Suprapubic skin (tissue), 4 donors: ENCODE measurements at regions not wholly inside any gene's neighbourhood (a gene's known extent, or its start where the extent isn't known, plus 50 kb on each side); places are given as distances from the start of the nearest gene placed in this dataset.

ENCODE experiments used
- DNase-seq, 2 donors: peaks; one replicate each; pipeline ENCODE4 v3.0.0-alpha.2; 2019; ENCODE audit warnings: low spot score in 2 of 2
- H3K27ac ChIP-seq: fragments of 200-600 bp; sonication (generic); one replicate; pipeline ENCODE4 v1.5.1; 2019
- H3K27me3 ChIP-seq: fragments of 200-600 bp; sonication (generic); one replicate; pipeline ENCODE4 v1.5.1; 2019
- H3K36me3 ChIP-seq: fragments of 200-600 bp; sonication (generic); one replicate; pipeline ENCODE4 v1.5.1; 2019
- H3K4me1 ChIP-seq: fragments of 200-600 bp; sonication (generic); one replicate; pipeline ENCODE4 v1.5.1; 2019
- H3K4me3 ChIP-seq: fragments of 200-600 bp; sonication (generic); one replicate; pipeline ENCODE4 v1.5.1; 2019; ENCODE audit warnings: mild to moderate bottlenecking
- H3K9me3 ChIP-seq: fragments of 200-600 bp; sonication (generic); one replicate; pipeline ENCODE4 v1.5.1; 2019
- EP300 ChIP-seq: sonication (generic); formaldehyde crosslinking; IDR thresholded peaks from one replicate; pipeline ENCODE4 v1.6.1; 2017; ENCODE audit warnings: antibody characterized with exemption
- POLR2A ChIP-seq, 2 donors: fragments of 450-650 bp; IDR thresholded peaks; one replicate each; pipeline ENCODE4 v1.6.1; 2017; ENCODE audit warnings: antibody characterized with exemption in 2 of 2, mild to moderate bottlenecking in 2 of 2, moderate library complexity in 2 of 2
- POLR2AphosphoS5 ChIP-seq, 3 donors: sonication (generic); formaldehyde crosslinking; IDR thresholded peaks; one replicate each; pipeline ENCODE4 v1.6.1; 2017; ENCODE audit warnings: antibody characterized with exemption in 3 of 3
- WGBS: methylation state at CpG from one replicate; pipeline ENCODE4 v1.1.5; 2018; 5-methylcytosine and 5-hydroxymethylcytosine counted together
- TF ChIP-seq, protein P1 (sequence below), 2 donors: fragments of 200-600 bp in 1 of 2; fragments of 450-650 bp in 1 of 2; sonication (generic) in 1 of 2; IDR thresholded peaks; one replicate each; pipeline ENCODE4 v1.5.1; 2016 to 2019; ENCODE audit warnings: antibody characterized with exemption in 2 of 2, mild to moderate bottlenecking in 1 of 2, moderate library complexity in 1 of 2

DNA sequence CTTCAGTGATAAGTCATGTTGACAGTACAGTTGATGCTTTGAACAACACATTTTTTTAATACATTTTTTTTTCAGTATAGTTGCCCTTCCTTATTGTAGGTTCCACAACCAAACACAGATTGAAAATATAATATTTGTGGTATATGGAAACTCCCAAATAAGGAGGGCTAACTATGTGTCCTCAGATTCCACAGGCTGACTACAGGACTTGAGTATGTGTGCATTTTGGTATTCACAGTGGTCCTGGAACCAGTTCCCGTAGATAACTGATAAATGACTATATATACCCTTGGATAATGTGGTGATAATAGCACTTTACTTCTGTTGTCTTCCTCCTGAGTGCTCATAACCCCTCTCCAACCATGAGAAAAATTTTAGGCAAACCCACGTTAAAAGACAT, 111.6 kb upstream of the NUDT6 start:
- Histone ChIP-seq H3K36me3 (no peaks in the 10 kb centered on the region), H3K27me3 (no peaks in the 10 kb centered on the region), H3K9me3 (no peaks in the 10 kb centered on the region), H3K27ac (no peak overlapping the region), H3K4me3 (no peak overlapping the region), H3K4me1 (peaks cover under 1% of the 10 kb centered on the region)
- DNase-seq, result no peak
- WGBS, result 98% methylated on average over 2 of the region's 2 CpGs
- TF ChIP-seq POLR2A (IDR thresholded peaks at IDR 0.05) (no peak), POLR2AphosphoS5 (IDR thresholded peaks at IDR 0.05) (no peak), EP300 (no peak)
- TF ChIP-seq, protein P1, sequence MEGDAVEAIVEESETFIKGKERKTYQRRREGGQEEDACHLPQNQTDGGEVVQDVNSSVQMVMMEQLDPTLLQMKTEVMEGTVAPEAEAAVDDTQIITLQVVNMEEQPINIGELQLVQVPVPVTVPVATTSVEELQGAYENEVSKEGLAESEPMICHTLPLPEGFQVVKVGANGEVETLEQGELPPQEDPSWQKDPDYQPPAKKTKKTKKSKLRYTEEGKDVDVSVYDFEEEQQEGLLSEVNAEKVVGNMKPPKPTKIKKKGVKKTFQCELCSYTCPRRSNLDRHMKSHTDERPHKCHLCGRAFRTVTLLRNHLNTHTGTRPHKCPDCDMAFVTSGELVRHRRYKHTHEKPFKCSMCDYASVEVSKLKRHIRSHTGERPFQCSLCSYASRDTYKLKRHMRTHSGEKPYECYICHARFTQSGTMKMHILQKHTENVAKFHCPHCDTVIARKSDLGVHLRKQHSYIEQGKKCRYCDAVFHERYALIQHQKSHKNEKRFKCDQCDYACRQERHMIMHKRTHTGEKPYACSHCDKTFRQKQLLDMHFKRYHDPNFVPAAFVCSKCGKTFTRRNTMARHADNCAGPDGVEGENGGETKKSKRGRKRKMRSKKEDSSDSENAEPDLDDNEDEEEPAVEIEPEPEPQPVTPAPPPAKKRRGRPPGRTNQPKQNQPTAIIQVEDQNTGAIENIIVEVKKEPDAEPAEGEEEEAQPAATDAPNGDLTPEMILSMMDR (IDR thresholded peaks at IDR 0.05), result no peak

DNA sequence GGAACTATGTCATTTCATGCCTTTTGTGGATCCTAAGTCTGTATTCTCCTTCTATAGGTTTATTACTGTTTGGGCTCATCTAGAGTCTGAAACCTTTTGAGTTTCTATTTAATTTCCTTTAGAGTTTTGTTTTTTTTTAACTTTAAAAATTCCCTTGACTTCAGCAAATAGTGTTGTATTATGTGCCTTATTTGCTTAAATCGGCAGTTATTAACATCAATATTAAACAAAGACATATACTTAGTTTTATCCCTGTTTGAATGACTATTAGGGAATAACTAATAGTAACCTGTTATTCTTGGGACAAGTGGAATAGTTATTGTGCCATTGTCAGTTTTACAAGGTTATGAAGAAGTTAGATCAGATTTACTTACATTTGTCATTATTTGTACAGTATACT, 112.8 kb upstream of the NUDT6 start:
- Histone ChIP-seq H3K27me3 (no peaks in the 10 kb centered on the region), H3K36me3 (no peaks in the 10 kb centered on the region), H3K4me3 (no peak overlapping the region), H3K27ac (no peak overlapping the region), H3K9me3 (no peaks in the 10 kb centered on the region), H3K4me1 (peaks cover 4% of the 10 kb centered on the region)
- WGBS, result 93% methylated on average over 1 of the region's 1 CpG
- no peak for DNase-seq
- TF ChIP-seq POLR2A (IDR thresholded peaks at IDR 0.05), result no peak
- no peak for TF ChIP-seq EP300
- TF ChIP-seq POLR2AphosphoS5 (IDR thresholded peaks at IDR 0.05), result no peak
- TF ChIP-seq, protein P1 (IDR thresholded peaks at IDR 0.05), result no peak

DNA sequence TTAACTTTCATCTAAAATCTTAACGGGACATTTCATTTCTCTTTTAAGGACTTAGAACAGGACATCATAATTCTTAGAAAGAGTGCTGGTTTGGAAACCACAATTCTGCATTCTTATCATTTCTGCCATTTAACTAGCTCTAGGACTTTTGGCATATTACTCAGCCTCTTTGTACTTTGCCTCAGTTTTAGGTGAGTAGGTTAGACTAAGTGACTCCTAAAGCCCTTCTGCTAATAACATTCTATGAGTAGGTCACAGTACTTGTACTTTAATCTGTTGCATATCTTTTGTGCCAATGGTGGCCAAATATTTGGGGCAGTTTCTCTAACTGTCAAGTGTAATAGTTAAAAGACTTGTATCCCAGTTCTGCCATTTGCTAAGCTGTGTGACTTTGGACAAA, 115.4 kb upstream of the NUDT6 start:
- Histone ChIP-seq H3K36me3 (no peaks in the 10 kb centered on the region), H3K27me3 (no peaks in the 10 kb centered on the region), H3K27ac (no peak overlapping the region), H3K4me3 (no peak overlapping the region), H3K9me3 (peaks cover 11% of the 10 kb centered on the region), H3K4me1 (peaks cover 4% of the 10 kb centered on the region)
- WGBS, result 61% methylated on average over 1 of the region's 1 CpG
- no peak for DNase-seq
- TF ChIP-seq POLR2A (IDR thresholded peaks at IDR 0.05), result no peak
- no peak for TF ChIP-seq POLR2AphosphoS5 (IDR thresholded peaks at IDR 0.05)
- TF ChIP-seq EP300, result no peak

DNA sequence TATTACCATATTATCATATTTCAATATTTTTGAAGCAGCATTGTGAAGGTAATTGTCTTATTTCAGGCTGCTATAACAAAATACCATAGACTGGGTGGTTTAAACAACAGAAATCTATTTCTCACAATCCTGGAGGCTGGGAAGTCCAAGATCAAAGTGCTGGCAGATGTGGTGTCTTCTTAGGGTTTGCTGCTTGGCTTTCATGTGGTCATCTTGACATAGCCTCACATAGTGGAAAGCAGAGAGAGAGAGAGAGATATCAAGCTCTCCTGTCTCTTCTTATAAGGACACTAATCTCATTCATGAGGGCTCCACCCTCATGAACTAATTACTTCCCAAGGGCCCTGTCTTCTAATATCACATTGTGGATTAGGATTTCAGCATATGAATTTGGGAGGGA, 119.7 kb upstream of the NUDT6 start:
- peaks cover 20% of the 10 kb centered on the region for H3K9me3 ChIP-seq
- no peak overlapping the region for H3K27ac ChIP-seq
- TF ChIP-seq POLR2A (IDR thresholded peaks at IDR 0.05), result no peak
- TF ChIP-seq, protein P1 (IDR thresholded peaks at IDR 0.05), result no peak
- TF ChIP-seq EP300, result no peak
- no peak for TF ChIP-seq POLR2AphosphoS5 (IDR thresholded peaks at IDR 0.05)
- H3K36me3 ChIP-seq, result no peaks in the 10 kb centered on the region
- no peak overlapping the region for H3K4me3 ChIP-seq
- H3K27me3 ChIP-seq, result no peaks in the 10 kb centered on the region
- no peak for DNase-seq
- peaks cover 4% of the 10 kb centered on the region for H3K4me1 ChIP-seq

DNA sequence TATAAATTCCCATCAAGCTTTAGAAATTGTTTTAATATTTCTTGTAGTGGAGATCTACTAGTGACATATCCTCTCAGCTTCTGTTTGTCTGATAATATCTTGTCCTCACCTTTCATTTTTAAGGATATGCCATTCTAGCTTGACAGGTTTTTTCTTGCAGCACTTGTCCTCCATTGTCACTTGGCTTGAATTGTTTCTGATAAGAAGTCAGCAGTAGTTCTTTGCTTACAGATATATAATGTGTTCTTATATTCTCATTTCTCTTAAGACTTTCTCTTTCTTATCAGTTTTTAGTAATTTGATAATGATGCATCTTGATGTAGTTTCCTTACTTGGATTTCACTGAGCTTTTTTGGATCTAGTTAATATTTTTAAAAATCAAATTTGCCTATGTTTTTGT, 120.6 kb upstream of the NUDT6 start:
- Histone ChIP-seq H3K4me3 (no peak overlapping the region), H3K4me1 (peaks cover 4% of the 10 kb centered on the region), H3K36me3 (no peaks in the 10 kb centered on the region), H3K27me3 (no peaks in the 10 kb centered on the region), H3K27ac (no peak overlapping the region), H3K9me3 (peaks cover 26% of the 10 kb centered on the region)
- no peak for DNase-seq
- TF ChIP-seq POLR2A (IDR thresholded peaks at IDR 0.05) (no peak), EP300 (no peak), POLR2AphosphoS5 (IDR thresholded peaks at IDR 0.05) (no peak)
- TF ChIP-seq, protein P1 (IDR thresholded peaks at IDR 0.05), result no peak

DNA sequence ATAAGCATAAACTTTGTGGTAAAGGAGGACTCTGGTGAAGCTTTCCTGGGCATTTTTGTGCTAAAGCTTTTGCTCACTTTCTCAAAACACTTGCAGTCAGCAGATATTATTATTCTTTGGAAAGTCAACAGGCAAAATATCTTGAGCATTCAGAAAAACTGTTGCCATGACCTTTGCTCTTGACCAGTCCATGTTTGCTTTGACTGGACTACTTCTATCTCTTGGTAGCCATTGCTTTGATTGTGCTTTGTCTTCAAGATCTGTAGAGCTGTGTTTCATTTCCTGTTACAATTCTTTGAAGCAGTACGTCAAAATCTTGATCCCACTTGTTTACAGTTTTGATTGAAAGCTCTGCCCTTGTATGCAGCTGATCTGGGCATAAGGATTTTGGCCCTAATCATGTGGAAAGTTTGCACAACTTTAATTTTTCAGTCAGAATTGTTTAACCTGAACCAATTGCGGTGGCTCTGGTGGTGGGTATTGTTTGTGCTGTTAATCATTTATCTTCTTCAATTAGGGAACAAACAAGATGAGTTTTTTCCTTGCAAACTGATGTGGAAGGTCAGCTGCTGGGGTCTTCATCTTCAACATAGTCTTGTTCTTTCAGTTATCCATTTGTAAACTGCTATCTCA, 121.5 kb upstream of the NUDT6 start:
- no peak for DNase-seq
- Histone ChIP-seq H3K4me3 (no peak overlapping the region), H3K4me1 (peaks cover 4% of the 10 kb centered on the region), H3K27ac (no peak overlapping the region), H3K36me3 (no peaks in the 10 kb centered on the region), H3K9me3 (peaks cover 33% of the 10 kb centered on the region), H3K27me3 (no peaks in the 10 kb centered on the region)
- TF ChIP-seq, protein P1 (IDR thresholded peaks at IDR 0.05), result no peak
- no peak for TF ChIP-seq POLR2A (IDR thresholded peaks at IDR 0.05)
- no peak for TF ChIP-seq POLR2AphosphoS5 (IDR thresholded peaks at IDR 0.05)
- no peak for TF ChIP-seq EP300
- WGBS, result 38% methylated on average over 2 of the region's 2 CpGs
